ENCODE measurements at regions not wholly inside any gene's neighbourhood (a gene's known extent, or its start where the extent isn't known, plus 50 kb on each side); places are given as distances from the start of the nearest gene placed in this dataset.
"Not testable (repeated sequence)": the region's sequence is repeated elsewhere in the genome, so short reads cannot be mapped to it uniquely, and the experiment has no call there.

GRCh38 chrX:33989936-33990335 is 142.2 kb downstream of the FAM47A start:
- Histone ChIP-seq H3K4me3 (no peak overlapping the region), H3K27ac (no peak overlapping the region)
- TF ChIP-seq CTCF (IDR thresholded peaks at IDR 0.05) = no peak
- DNase-seq (ENCODE audit: low spot score) = no peak

GRCh38 chrX:33987458-33987857 is 144.7 kb downstream of the FAM47A start:
- TF ChIP-seq CTCF (IDR thresholded peaks at IDR 0.05) = no peak
- DNase-seq (ENCODE audit: low spot score) = no peak
- Histone ChIP-seq H3K4me3 (no peak overlapping the region), H3K27ac (no peak overlapping the region)

GRCh38 chrX:33974676-33975075 is 157.4 kb downstream of the FAM47A start:
- TF ChIP-seq CTCF (IDR thresholded peaks at IDR 0.05) = no peak
- H3K27ac ChIP-seq = no peak overlapping the region
- no peak overlapping the region for H3K4me3 ChIP-seq
- no peak for DNase-seq (ENCODE audit: low spot score)

- no peak overlapping the region for H3K27ac ChIP-seq
- no peak for TF ChIP-seq CTCF (IDR thresholded peaks at IDR 0.05)
- no peak for DNase-seq (ENCODE audit: low spot score)
- no peak overlapping the region for H3K4me3 ChIP-seq
These were observed 161.8 kb downstream of the FAM47A start for GRCh38 chrX:33970028-33970967.

GRCh38 chrX:33969105-33969504 is 163.0 kb downstream of the FAM47A start:
- H3K4me3 ChIP-seq = no peak overlapping the region
- DNase-seq (ENCODE audit: low spot score) = no peak
- TF ChIP-seq CTCF (IDR thresholded peaks at IDR 0.05) = no peak
- H3K27ac ChIP-seq = no peak overlapping the region

- no peak for TF ChIP-seq CTCF (IDR thresholded peaks at IDR 0.05)
- no peak overlapping the region for H3K4me3 ChIP-seq
- no peak for DNase-seq (ENCODE audit: low spot score)
These were observed 163.5 kb downstream of the FAM47A start for GRCh38 chrX:33968611-33969010.

GRCh38 chrX:33949300-33949699 is 182.8 kb downstream of the FAM47A start:
- no peak for DNase-seq (ENCODE audit: low spot score)
- no peak for TF ChIP-seq CTCF (IDR thresholded peaks at IDR 0.05)
- H3K4me3 ChIP-seq = no peak overlapping the region
- H3K27ac ChIP-seq = no peak overlapping the region

More at GRCh38 chrX:33968611-33969010, 163.5 kb downstream of the FAM47A start:
- no peak overlapping the region for H3K27ac ChIP-seq

GRCh38 chrX:33926249-33926648 is 205.9 kb downstream of the FAM47A start:
- not testable (repeated sequence) for H3K27ac ChIP-seq; H3K4me3 ChIP-seq; DNase-seq (ENCODE audit: low spot score)

All from coronary artery (tissue), 2 donors.